HL-60 (cell line): ENCODE measurements at regions not wholly inside any gene's neighbourhood (a gene's known extent, or its start where the extent isn't known, plus 50 kb on each side); places are given as distances from the start of the nearest gene placed in this dataset.

Source experiments
- DNase-seq, 2 experiments: peaks; one replicate each; pipeline ENCODE4 v3.0.0-alpha.2; 2010 to 2020; ENCODE audit warnings: low read depth in 1 of 2, low spot score in 1 of 2
- H3K27ac ChIP-seq: fragments of 250-450 bp; sonication (Bioruptor Pico); replicated peaks from 2 replicates; pipeline ENCODE4 v1.5.1; 2020; ENCODE audit warnings: mild to moderate bottlenecking, moderate library complexity
- H3K27me3 ChIP-seq: fragments of 250-450 bp; sonication (Bioruptor Pico); 2 replicates; pipeline ENCODE4 v1.5.1; 2021; ENCODE audit warnings: mild to moderate bottlenecking, moderate library complexity; ENCODE audit not compliant: insufficient read depth, poor library complexity, severe bottlenecking
- H3K4me3 ChIP-seq: replicated peaks from 2 replicates; pipeline ENCODE4 v1.5.1; 2011; ENCODE audit warnings: mild to moderate bottlenecking, control low read depth, low read length; ENCODE audit not compliant: insufficient read depth
- CTCF ChIP-seq: IDR thresholded peaks from one replicate; pipeline ENCODE4 v1.5.1; 2011; ENCODE audit warnings: low read length, control low read depth, inconsistent platforms; ENCODE audit not compliant: insufficient read depth
- GABPA ChIP-seq: IDR thresholded peaks from 2 replicates; pipeline ENCODE4 v1.6.1; 2012; ENCODE audit warnings: low read depth
- POLR2AphosphoS5 ChIP-seq: IDR thresholded peaks from 2 replicates; pipeline ENCODE4 v1.6.1; 2012; ENCODE audit warnings: low read depth
- REST ChIP-seq: IDR thresholded peaks from 2 replicates; pipeline ENCODE4 v1.6.1; 2012; ENCODE audit warnings: low read depth; ENCODE audit not compliant: insufficient replicate concordance
- SPI1 ChIP-seq: IDR thresholded peaks from 2 replicates; pipeline ENCODE4 v1.6.1; 2012; ENCODE audit warnings: low read depth, mild to moderate bottlenecking, borderline replicate concordance

- no peak overlapping the region for H3K27ac ChIP-seq
- H3K27me3 ChIP-seq = no peaks in the 10 kb centered on the region
- H3K4me3 ChIP-seq = no peak overlapping the region
- DNase-seq = no peak
- TF ChIP-seq CTCF = no peak
- TF ChIP-seq GABPA = no peak
- TF ChIP-seq SPI1 = no peak
- no peak for TF ChIP-seq REST
- no peak for TF ChIP-seq POLR2AphosphoS5
These were observed 298.4 kb downstream of the ADGRL2 start for GRCh38 chr1:82099170-82099569.

- TF ChIP-seq POLR2AphosphoS5 = no peak
- no peak for TF ChIP-seq SPI1
- no peak for TF ChIP-seq CTCF
- TF ChIP-seq GABPA = no peak
- no peak for TF ChIP-seq REST
- Histone ChIP-seq H3K27ac (no peak overlapping the region), H3K4me3 (no peak overlapping the region), H3K27me3 (no peaks in the 10 kb centered on the region)
- DNase-seq = no peak
These were observed 293.4 kb downstream of the ADGRL2 start for GRCh38 chr1:82094136-82094535.

GRCh38 chr1:82091729-82092128 lies 291.0 kb downstream of the ADGRL2 start:
- H3K27me3 ChIP-seq = no peaks in the 10 kb centered on the region
- no peak overlapping the region for H3K4me3 ChIP-seq
- no peak for DNase-seq
- no peak for TF ChIP-seq POLR2AphosphoS5
- TF ChIP-seq SPI1 = no peak
- no peak for TF ChIP-seq REST
- TF ChIP-seq GABPA = no peak
- no peak for TF ChIP-seq CTCF
- H3K27ac ChIP-seq = no peak overlapping the region
